Mesodermal cell (in vitro differentiated cells): ENCODE measurements at regions not wholly inside any gene's neighbourhood (a gene's known extent, or its start where the extent isn't known, plus 50 kb on each side); places are given as distances from the start of the nearest gene placed in this dataset.

ENCODE experiments used
- H3K27ac ChIP-seq: 2 replicates; pipeline ENCODE4 v1.7.0; 2013; ENCODE audit warnings: mild to moderate bottlenecking, low read depth, low read length, moderate library complexity; ENCODE audit not compliant: severe bottlenecking
- H3K36me3 ChIP-seq: 2 replicates; pipeline ENCODE4 v1.7.1; 2013; ENCODE audit warnings: mild to moderate bottlenecking, low read length, moderate library complexity; ENCODE audit not compliant: control insufficient read depth, insufficient read depth
- H3K4me1 ChIP-seq: one replicate; pipeline ENCODE4 v1.7.1; 2013; ENCODE audit warnings: mild to moderate bottlenecking, low read length; ENCODE audit not compliant: insufficient read depth, control insufficient read depth, poor library complexity, severe bottlenecking
- H3K4me3 ChIP-seq: 2 replicates; pipeline ENCODE4 v1.7.0; 2013; ENCODE audit warnings: low read length, control low read depth, mild to moderate bottlenecking; ENCODE audit not compliant: insufficient read depth, poor library complexity, severe bottlenecking; ENCODE audit errors: extremely low read depth
- H3K9me3 ChIP-seq: 2 replicates; pipeline ENCODE4 v1.7.1; 2013; ENCODE audit warnings: mild to moderate bottlenecking, low read length, moderate library complexity; ENCODE audit not compliant: control insufficient read depth
- WGBS, 2 experiments: methylation state at CpG; one replicate each; pipeline ENCODE4 v1.1.5; 2013; ENCODE audit warnings: missing lambda C conversion rate in 2 of 2; ENCODE audit not compliant: insufficient coverage in 2 of 2; 5-methylcytosine and 5-hydroxymethylcytosine counted together

DNA sequence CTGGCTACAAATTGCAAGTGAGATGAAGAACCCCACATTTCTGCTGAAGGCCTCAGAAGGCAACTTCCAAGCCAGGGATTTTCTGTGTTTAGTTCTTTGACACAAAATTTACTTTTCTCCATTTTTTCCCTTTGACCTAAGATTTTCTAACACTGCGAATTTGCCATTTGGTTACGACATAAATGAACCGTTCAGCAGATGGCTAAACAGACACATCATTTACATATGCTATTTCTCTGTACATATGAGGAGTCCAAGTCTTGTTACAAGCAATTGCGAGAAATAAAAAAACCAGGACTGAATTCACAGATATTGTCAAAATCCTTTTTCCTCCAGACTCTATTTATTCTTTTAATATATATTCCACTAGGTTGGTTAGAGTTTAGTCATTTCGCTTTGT lies 978.6 kb downstream of the NLGN4X start:
- no peaks in the 10 kb centered on the region for H3K9me3 ChIP-seq
- H3K4me3 ChIP-seq, result no peak overlapping the region
- no peaks in the 10 kb centered on the region for H3K4me1 ChIP-seq
- no peak overlapping the region for H3K27ac ChIP-seq
- WGBS, 2 experiments, result 75% methylated on average over 3 of the region's 5 CpGs; no CpG with 5 or more reads in 1 of the 2 experiments
- no peaks in the 10 kb centered on the region for H3K36me3 ChIP-seq

DNA sequence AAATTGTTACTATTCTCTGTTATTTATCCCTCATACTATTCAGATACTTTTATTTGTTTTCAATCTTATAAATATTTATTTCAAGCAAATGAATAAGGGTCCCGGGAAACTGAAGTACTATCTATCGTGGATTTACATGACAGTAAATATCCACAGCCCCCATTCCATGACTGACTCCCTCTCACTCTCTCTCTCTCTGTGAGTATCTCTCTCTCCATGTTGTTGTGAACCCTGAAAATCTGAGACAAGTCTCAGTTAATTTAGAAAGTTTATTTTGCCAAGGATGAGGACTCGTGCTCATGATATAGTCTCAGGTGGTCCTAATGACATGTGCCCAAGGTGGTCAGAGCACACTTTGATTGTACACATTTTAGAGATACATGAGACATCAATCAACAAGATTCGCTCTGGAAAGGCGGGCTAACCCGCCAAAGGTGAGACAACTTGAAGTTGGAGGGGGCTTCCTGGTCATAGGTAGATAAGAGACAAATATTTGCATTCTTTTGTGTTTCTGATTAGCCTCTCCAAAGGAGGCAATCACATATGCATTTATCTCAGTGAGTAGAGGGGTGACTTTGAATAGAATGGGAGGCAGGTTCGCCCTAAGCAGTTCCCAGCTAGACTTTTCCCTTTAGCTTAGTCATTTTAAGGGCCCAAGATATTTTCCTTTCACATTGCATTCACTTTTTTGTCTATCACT lies 986.4 kb downstream of the NLGN4X start:
- H3K9me3 ChIP-seq, result no peaks in the 10 kb centered on the region
- no CpG with 5 or more reads among the region's 7 CpGs for WGBS, 2 experiments
- H3K36me3 ChIP-seq, result no peaks in the 10 kb centered on the region
- H3K27ac ChIP-seq, result no peak overlapping the region
- no peaks in the 10 kb centered on the region for H3K4me1 ChIP-seq
- no peak overlapping the region for H3K4me3 ChIP-seq

DNA sequence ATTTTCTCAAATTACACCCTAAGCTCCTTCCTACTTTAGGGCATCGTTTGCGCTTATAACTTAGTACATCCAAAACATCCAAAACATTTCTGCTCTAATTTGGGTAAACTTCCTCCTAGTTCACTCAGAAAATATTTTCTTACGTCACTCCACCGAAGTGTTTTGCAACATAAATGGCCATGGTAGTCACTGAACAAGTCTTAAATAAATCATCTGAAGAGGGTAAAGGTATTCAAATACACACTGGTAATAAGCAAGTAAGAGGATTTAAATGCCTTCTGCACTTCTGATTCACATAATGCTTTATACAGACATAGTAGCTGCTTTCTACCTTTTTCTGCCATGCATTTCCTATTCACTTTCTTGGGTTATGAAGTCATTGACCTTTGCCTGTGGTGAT lies 991.9 kb downstream of the NLGN4X start:
- Histone ChIP-seq H3K4me3 (no peak overlapping the region), H3K9me3 (no peaks in the 10 kb centered on the region), H3K4me1 (no peaks in the 10 kb centered on the region), H3K36me3 (no peaks in the 10 kb centered on the region), H3K27ac (no peak overlapping the region)
- WGBS, 2 experiments, result no CpG with 5 or more reads among the region's 4 CpGs

- H3K9me3 ChIP-seq, result no peaks in the 10 kb centered on the region
- no peak overlapping the region for H3K27ac ChIP-seq
- 70% methylated on average over 4 of the region's 8 CpGs; no CpG with 5 or more reads in 1 of the 2 experiments for WGBS, 2 experiments
- no peaks in the 10 kb centered on the region for H3K4me1 ChIP-seq
- H3K4me3 ChIP-seq, result no peak overlapping the region
- no peaks in the 10 kb centered on the region for H3K36me3 ChIP-seq
These were observed 992.6 kb downstream of the NLGN4X start for GRCh38 chrX:5236096-5236495.

GRCh38 chrX:5233830-5234229 lies 994.8 kb downstream of the NLGN4X start:
- no CpG with 5 or more reads among the region's 3 CpGs for WGBS, 2 experiments
- H3K9me3 ChIP-seq, result no peaks in the 10 kb centered on the region
- no peaks in the 10 kb centered on the region for H3K36me3 ChIP-seq
- no peak overlapping the region for H3K27ac ChIP-seq
- no peaks in the 10 kb centered on the region for H3K4me1 ChIP-seq
- H3K4me3 ChIP-seq, result no peak overlapping the region

DNA sequence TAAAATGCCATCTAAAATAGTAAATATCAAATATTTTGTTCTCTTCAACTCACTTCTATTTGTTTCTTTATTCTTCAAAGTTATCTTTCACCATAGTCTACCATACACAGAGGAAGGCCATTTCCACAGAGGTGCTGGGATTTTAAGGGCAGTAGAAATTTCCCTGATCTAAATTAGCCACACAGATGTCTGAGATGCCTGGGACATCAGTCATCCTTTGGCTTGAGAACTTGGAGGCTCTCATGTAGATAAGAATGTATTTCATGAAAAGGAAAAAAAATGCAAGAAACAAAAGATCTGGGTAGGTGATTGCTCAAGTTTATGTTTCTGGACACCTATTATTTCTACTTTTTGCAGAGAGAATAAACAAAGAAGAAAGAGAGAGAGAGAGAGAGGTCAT lies 1008.2 kb downstream of the NLGN4X start:
- no peaks in the 10 kb centered on the region for H3K4me1 ChIP-seq
- no peak overlapping the region for H3K27ac ChIP-seq
- H3K9me3 ChIP-seq, result no peaks in the 10 kb centered on the region
- H3K36me3 ChIP-seq, result no peaks in the 10 kb centered on the region
- H3K4me3 ChIP-seq, result no peak overlapping the region

- Histone ChIP-seq H3K4me3 (no peak overlapping the region), H3K9me3 (no peaks in the 10 kb centered on the region), H3K4me1 (peaks cover 2% of the 10 kb centered on the region), H3K36me3 (no peaks in the 10 kb centered on the region), H3K27ac (no peak overlapping the region)
- WGBS, 2 experiments, result 100% methylated on average over 1 of the region's 4 CpGs; no CpG with 5 or more reads in 1 of the 2 experiments
These were observed 1033.9 kb downstream of the NLGN4X start for GRCh38 chrX:5194806-5195205.

DNA sequence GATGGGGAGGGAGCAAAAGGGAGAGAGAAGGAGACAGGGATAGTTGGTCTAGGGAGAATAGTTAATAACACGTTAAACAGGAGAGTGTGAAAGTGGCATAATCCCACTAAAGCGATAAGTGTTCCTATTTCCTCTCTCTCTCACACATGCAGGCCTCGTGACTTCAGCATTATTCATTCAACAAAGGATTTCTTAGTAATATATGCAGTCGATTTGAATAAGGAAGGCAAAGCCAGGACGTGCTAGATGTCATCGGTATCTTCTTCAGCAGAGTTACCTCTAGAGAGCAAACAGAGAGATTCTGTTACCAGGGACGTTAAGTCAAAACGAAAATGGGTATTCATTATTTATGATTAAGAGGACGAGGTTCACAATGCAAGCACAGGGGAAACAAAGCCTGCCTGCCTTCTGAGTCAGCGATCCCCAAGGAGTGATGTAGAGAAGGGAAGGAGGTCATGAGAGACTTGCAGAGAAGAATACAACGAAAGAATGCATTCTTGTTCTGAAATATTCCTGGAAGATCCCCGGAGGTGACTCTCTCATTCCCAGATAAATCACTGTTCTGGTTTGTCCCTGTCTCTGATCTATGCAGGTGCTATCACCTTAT lies 1048.4 kb downstream of the NLGN4X start:
- Histone ChIP-seq H3K36me3 (no peaks in the 10 kb centered on the region), H3K9me3 (no peaks in the 10 kb centered on the region), H3K4me3 (no peak overlapping the region), H3K27ac (no peak overlapping the region), H3K4me1 (no peaks in the 10 kb centered on the region)
- WGBS, 2 experiments, result 62 to 88% methylated on average over 1 to 4 of the region's 12 CpGs

DNA sequence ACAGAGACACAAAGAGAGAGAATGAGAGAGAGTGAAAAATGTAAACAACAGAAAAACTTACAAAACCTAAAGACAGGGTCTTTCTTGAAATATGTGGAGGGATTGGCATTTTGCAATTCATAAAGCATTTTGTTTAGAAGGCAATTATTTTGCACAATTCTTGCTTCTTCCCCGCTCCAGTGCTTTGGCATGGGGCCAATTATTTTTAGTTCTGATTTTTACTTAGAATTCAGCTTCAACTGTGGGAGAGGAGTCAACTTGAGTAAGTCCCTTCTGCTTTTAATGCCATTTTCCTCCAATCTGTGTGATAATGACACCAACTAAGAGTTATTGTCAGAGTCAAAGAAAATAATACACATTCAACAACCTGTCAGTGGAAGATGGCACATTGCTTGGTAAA lies 1051.9 kb downstream of the NLGN4X start:
- H3K4me1 ChIP-seq, result no peaks in the 10 kb centered on the region
- H3K4me3 ChIP-seq, result no peak overlapping the region
- no peak overlapping the region for H3K27ac ChIP-seq
- no peaks in the 10 kb centered on the region for H3K36me3 ChIP-seq
- no CpG with 5 or more reads among the region's 1 CpG for WGBS, 2 experiments
- H3K9me3 ChIP-seq, result no peaks in the 10 kb centered on the region

- H3K36me3 ChIP-seq, result no peaks in the 10 kb centered on the region
These were observed 1065.0 kb downstream of the NLGN4X start for GRCh38 chrX:5163663-5164062.

DNA sequence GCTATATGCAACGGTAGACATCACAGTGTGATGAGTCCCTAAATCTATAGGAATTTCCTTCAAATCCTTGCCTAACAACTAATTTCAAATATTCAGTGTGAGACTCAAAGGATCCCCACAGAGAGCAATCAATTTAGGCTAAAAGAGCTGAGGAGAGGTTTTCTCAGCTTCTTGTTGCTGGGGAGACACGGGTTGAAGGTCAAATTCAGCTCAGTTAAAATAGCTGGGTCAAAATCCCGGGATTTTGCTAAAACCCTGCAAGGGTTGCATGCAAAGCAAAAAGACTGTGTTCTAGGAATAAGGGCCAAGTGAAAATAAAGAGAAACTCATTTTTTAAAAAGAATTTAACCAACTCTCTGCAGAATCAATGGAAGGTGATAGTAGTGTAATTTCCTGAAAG lies 1073.4 kb downstream of the NLGN4X start:
- H3K27ac ChIP-seq, result no peak overlapping the region
- WGBS, 2 experiments, result no CpG with 5 or more reads among the region's 3 CpGs
- H3K36me3 ChIP-seq, result no peaks in the 10 kb centered on the region
- H3K4me1 ChIP-seq, result no peaks in the 10 kb centered on the region
- H3K4me3 ChIP-seq, result no peak overlapping the region
- H3K9me3 ChIP-seq, result no peaks in the 10 kb centered on the region

More at GRCh38 chrX:5163663-5164062, 1065.0 kb downstream of the NLGN4X start:
- no peaks in the 10 kb centered on the region for H3K4me1 ChIP-seq
- H3K9me3 ChIP-seq, result no peaks in the 10 kb centered on the region
- no CpG with 5 or more reads among the region's 1 CpG for WGBS, 2 experiments
- H3K27ac ChIP-seq, result no peak overlapping the region
- no peak overlapping the region for H3K4me3 ChIP-seq
